Endothelial cell of umbilical vein (primary cell): ENCODE measurements at regions not wholly inside any gene's neighbourhood (a gene's known extent, or its start where the extent isn't known, plus 50 kb on each side); places are given as distances from the start of the nearest gene placed in this dataset.

Experiments used
- BruUV-seq: library from RNA; stranded (reverse); fragments of 400-500 nt; replicated peaks from 2 replicates; lab custom pipeline; 2021; lab: Mats Ljungman, UMichigan
- CTCF ChIA-PET: fragments of 300-600, 350-600 bp; sonication (Branson Sonifier 250); formaldehyde crosslinking; loops from one replicate; lab custom pipeline; 2021; ENCODE audit warnings: antibody characterized with exemption, inconsistent platforms; lab: Charles Lee
- POLR2A ChIA-PET: fragments of 300-600, 350-600 bp; sonication (Branson Sonifier 250); formaldehyde crosslinking; loops from one replicate; lab custom pipeline; 2021; ENCODE audit warnings: antibody characterized with exemption, inconsistent platforms; lab: Charles Lee
- DNase-seq: peaks from one replicate; pipeline ENCODE4 v3.0.0-alpha.2; 2011; ENCODE audit warnings: low read depth, low spot score
- FAIRE-seq: peaks from 2 replicates; lab custom pipeline; 2011; peaks lifted over from hg19 to GRCh38; lab: Jason Lieb, UNC
- H2AFZ ChIP-seq: 2 replicates; pipeline ENCODE4 v1.6.0; 2012; ENCODE audit warnings: low read depth, low read length, control low read depth, inconsistent platforms
- H3K27ac ChIP-seq: 2 replicates; pipeline ENCODE4 v1.5.1; 2011; ENCODE audit warnings: low read depth, mild to moderate bottlenecking, control low read depth, low read length, moderate library complexity; ENCODE audit not compliant: insufficient read depth
- H3K27me3 ChIP-seq, 2 experiments: 2 replicates each; pipeline versions ENCODE4 v1.6.0 to v1.6.1; 2011; ENCODE audit warnings: low read length in 2 of 2, mixed read lengths in 1 of 2; ENCODE audit not compliant: control insufficient read depth in 2 of 2, insufficient read depth in 2 of 2
- H3K36me3 ChIP-seq, 2 experiments: 2 replicates in 1 of 2; 3 replicates in 1 of 2; pipeline ENCODE4 v1.5.1; 2011; ENCODE audit warnings: low read length in 2 of 2, mild to moderate bottlenecking in 1 of 2, moderate library complexity in 1 of 2; ENCODE audit not compliant: control insufficient read depth in 2 of 2, insufficient read depth in 2 of 2; ENCODE audit errors: extremely low read depth in 1 of 2
- H3K4me1 ChIP-seq: 3 replicates; pipeline ENCODE4 v1.5.1; 2011; ENCODE audit warnings: mild to moderate bottlenecking, low read length; ENCODE audit not compliant: control insufficient read depth, insufficient read depth; ENCODE audit errors: extremely low read depth
- H3K4me2 ChIP-seq: 2 replicates; pipeline ENCODE4 v1.6.1; 2011; ENCODE audit warnings: low read length, control low read depth, mixed read lengths; ENCODE audit not compliant: insufficient read depth
- H3K4me3 ChIP-seq, 3 experiments: fragments of 200-600 bp in 1 of 3; sonication (generic), shearing (Covaris generic) in 1 of 3; replicated peaks in 1 of 3; 2 replicates each; pipeline ENCODE4 v1.5.1; 2011 to 2016; ENCODE audit warnings: control low read depth in 3 of 3, low read length in 3 of 3, mild to moderate bottlenecking in 2 of 3, inconsistent platforms in 1 of 3, low read depth in 1 of 3, moderate library complexity in 1 of 3; ENCODE audit not compliant: insufficient read depth in 1 of 3
- H3K79me2 ChIP-seq: 2 replicates; pipeline ENCODE4 v1.6.0; 2012; ENCODE audit warnings: low read length, inconsistent platforms; ENCODE audit not compliant: control insufficient read depth, insufficient read depth
- H3K9ac ChIP-seq: replicated peaks from 2 replicates; pipeline ENCODE3; 2011; ENCODE audit warnings: low read length, control low read depth; ENCODE audit not compliant: insufficient read depth; ENCODE audit errors: extremely low read depth
- H3K9me1 ChIP-seq: replicated peaks from 3 replicates; pipeline ENCODE4 v1.6.0; 2011; ENCODE audit warnings: mild to moderate bottlenecking, low read length; ENCODE audit not compliant: control insufficient read depth, insufficient read depth; ENCODE audit errors: extremely low read depth
- H3K9me3 ChIP-seq: replicated peaks from 2 replicates; pipeline ENCODE4 v1.5.1; 2012; ENCODE audit warnings: low read length, inconsistent platforms; ENCODE audit not compliant: control insufficient read depth, insufficient read depth
- H4K20me1 ChIP-seq: replicated peaks from 2 replicates; pipeline ENCODE3; 2011; ENCODE audit warnings: mild to moderate bottlenecking, low read length; ENCODE audit not compliant: control insufficient read depth, insufficient read depth; ENCODE audit errors: extremely low read depth
- CTCF ChIP-seq, 2 donors: IDR thresholded peaks; 1 replicate in 1 of 2; 2 replicates in 1 of 2; pipeline ENCODE4 v1.5.1; 2011; ENCODE audit warnings: low read length in 2 of 2, mild to moderate bottlenecking in 2 of 2, moderate library complexity in 2 of 2, control low read depth in 1 of 2, inconsistent platforms in 1 of 2, low read depth in 1 of 2; ENCODE audit not compliant: insufficient read depth in 1 of 2; ENCODE audit errors: extremely low read depth in 1 of 2
- EZH2 ChIP-seq: IDR thresholded peaks from 2 replicates; pipeline ENCODE4 v1.6.1; 2012; ENCODE audit warnings: borderline replicate concordance, low read depth, mild to moderate bottlenecking, moderate library complexity, low read length, inconsistent platforms; ENCODE audit not compliant: severe bottlenecking
- FOS ChIP-seq: IDR thresholded peaks from 2 replicates; pipeline ENCODE4 v1.6.1; 2011; ENCODE audit warnings: mild to moderate bottlenecking, low read length, moderate library complexity, borderline replicate concordance; ENCODE audit not compliant: insufficient read depth
- GATA2 ChIP-seq: IDR thresholded peaks from 2 replicates; pipeline ENCODE4 v1.7.0; 2011; ENCODE audit warnings: low read depth, mild to moderate bottlenecking, moderate library complexity, mixed read lengths, low read length; ENCODE audit not compliant: insufficient read length, insufficient read depth
- JUN ChIP-seq: IDR thresholded peaks from 2 replicates; pipeline ENCODE4 v1.6.1; 2011; ENCODE audit warnings: borderline replicate concordance, low read depth; ENCODE audit not compliant: insufficient read length, insufficient read depth
- MAX ChIP-seq: IDR thresholded peaks from 2 replicates; pipeline ENCODE4 v1.6.1; 2011; ENCODE audit not compliant: insufficient read depth, insufficient read length
- MYC ChIP-seq: IDR thresholded peaks from one replicate; pipeline ENCODE4 v1.6.1; 2011; ENCODE audit warnings: mild to moderate bottlenecking, low read depth, low read length
- POLR2A ChIP-seq: IDR thresholded peaks from 2 replicates; pipeline ENCODE4 v1.6.1; 2012; ENCODE audit warnings: low read depth, mild to moderate bottlenecking, control low read depth, low read length
- POLR2AphosphoS5 ChIP-seq: IDR thresholded peaks from 2 replicates; pipeline ENCODE4 v1.6.1; 2012; ENCODE audit warnings: low read depth, mild to moderate bottlenecking, control low read depth, low read length, moderate library complexity; ENCODE audit not compliant: insufficient read depth
- dilution Hi-C: fragments of 300-500 bp; cut with MboI; formaldehyde crosslinking; loops from one replicate; pipeline ENCODE4 v1.15.0; 2019; ENCODE audit warnings: low sequenced_read_pairs; ENCODE audit not compliant: extremely low pct_ligation_motif_present
- intact Hi-C: fragments of 100-400 bp; cut with micrococcal nuclease; formaldehyde crosslinking; loops from one replicate; pipeline ENCODE4 v1.10.0; 2022

GRCh38 chr6:81557811-81558210 is 194.7 kb downstream of the TENT5A start:
- H3K4me1 ChIP-seq = no peaks in the 10 kb centered on the region
- no peak overlapping the region for H3K4me3 ChIP-seq
- H3K9me1 ChIP-seq = no peaks in the 10 kb centered on the region
- ChIA-PET CTCF (no interaction called here), POLR2A (no interaction called here)
- no peaks in the 10 kb centered on the region for H4K20me1 ChIP-seq
- H3K79me2 ChIP-seq = no peaks in the 10 kb centered on the region
- H3K36me3 ChIP-seq = no peaks in the 10 kb centered on the region
- dilution Hi-C loops (no loop called here), intact Hi-C loops (no loop called here)
- no peaks in the 10 kb centered on the region for H3K27me3 ChIP-seq
- BruUV-seq = no TSS peak
- H2AFZ ChIP-seq = no peak overlapping the region
- no peak overlapping the region for H3K9ac ChIP-seq
- no peak overlapping the region for H3K4me2 ChIP-seq
- no peak overlapping the region for H3K27ac ChIP-seq
- FAIRE-seq (no peak), DNase-seq (no peak)
- TF ChIP-seq FOS (no peak), MAX (no peak), POLR2A (no peak), CTCF (IDR thresholded peaks at IDR 0.05; ENCODE audit: extremely low read depth in 1 of 2, insufficient read depth in 1 of 2, low read depth in 1 of 2, low read length in 2 of 2) (no peak), EZH2 (no peak), JUN (no peak), GATA2 (no peak), POLR2AphosphoS5 (no peak), MYC (no peak)
- no peaks in the 10 kb centered on the region for H3K9me3 ChIP-seq
